LNCaP clone FGC (cell line): ENCODE measurements at regions not wholly inside any gene's neighbourhood (a gene's known extent, or its start where the extent isn't known, plus 50 kb on each side); places are given as distances from the start of the nearest gene placed in this dataset.

Source experiments
- DNase-seq: peaks from one replicate; pipeline ENCODE4 v3.0.0-alpha.2; 2011; ENCODE audit warnings: low read depth
- H3K4me3 ChIP-seq: 2 replicates; pipeline ENCODE4 v1.5.1; 2011; ENCODE audit warnings: mild to moderate bottlenecking, low read depth, low read length, control low read depth
- TF ChIP-seq, protein P1 (sequence below): IDR thresholded peaks from 2 replicates; pipeline ENCODE4 v1.5.1; 2012; ENCODE audit warnings: mild to moderate bottlenecking; ENCODE audit not compliant: control insufficient read depth, insufficient read depth; ENCODE audit errors: extremely low read depth

DNA sequence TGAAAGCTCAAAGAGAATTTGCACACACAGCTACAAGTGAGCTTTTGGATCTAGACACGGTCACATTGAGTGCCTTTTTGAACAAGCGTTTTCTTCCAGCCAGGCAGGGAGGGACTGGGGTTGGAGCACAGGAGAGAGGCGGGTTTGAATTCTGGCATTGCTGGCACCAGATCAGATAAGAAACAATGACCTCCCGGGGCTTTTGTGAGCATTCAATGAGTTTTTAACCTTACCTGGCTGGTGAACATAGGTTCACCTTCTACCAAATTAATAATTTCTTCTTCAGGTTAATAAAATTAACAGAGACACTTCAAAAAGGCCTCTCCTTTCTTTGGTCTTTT is 312.9 kb upstream of the MSX2 start:
- TF ChIP-seq, protein P1, sequence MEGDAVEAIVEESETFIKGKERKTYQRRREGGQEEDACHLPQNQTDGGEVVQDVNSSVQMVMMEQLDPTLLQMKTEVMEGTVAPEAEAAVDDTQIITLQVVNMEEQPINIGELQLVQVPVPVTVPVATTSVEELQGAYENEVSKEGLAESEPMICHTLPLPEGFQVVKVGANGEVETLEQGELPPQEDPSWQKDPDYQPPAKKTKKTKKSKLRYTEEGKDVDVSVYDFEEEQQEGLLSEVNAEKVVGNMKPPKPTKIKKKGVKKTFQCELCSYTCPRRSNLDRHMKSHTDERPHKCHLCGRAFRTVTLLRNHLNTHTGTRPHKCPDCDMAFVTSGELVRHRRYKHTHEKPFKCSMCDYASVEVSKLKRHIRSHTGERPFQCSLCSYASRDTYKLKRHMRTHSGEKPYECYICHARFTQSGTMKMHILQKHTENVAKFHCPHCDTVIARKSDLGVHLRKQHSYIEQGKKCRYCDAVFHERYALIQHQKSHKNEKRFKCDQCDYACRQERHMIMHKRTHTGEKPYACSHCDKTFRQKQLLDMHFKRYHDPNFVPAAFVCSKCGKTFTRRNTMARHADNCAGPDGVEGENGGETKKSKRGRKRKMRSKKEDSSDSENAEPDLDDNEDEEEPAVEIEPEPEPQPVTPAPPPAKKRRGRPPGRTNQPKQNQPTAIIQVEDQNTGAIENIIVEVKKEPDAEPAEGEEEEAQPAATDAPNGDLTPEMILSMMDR: no peak
- H3K4me3 ChIP-seq: no peak overlapping the region
- no peak for DNase-seq

GRCh38 chr5:174412374-174412773 is 312.0 kb upstream of the MSX2 start:
- H3K4me3 ChIP-seq: no peak overlapping the region
- TF ChIP-seq, protein P1: no peak
- no peak for DNase-seq

DNA sequence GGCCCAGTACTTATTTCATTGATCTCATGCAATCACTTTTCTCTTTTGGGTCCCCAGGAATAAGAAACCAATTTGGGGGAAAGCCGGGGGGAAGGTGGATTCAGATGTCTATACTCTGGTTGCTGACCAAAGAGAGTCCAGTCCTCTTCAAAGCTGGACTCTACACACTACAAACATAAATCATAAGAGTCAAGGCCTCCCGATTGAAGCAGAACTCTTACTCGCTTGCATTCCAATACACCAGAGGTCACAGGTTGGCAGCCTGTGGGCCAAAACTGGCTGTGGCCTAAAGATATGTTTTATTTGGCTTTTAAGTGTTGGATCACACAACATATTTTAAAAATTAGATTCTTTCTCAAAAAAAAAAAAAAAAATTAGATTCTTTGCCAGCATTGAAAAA is 311.4 kb upstream of the MSX2 start:
- no peak for DNase-seq
- TF ChIP-seq, protein P1: no peak
- no peak overlapping the region for H3K4me3 ChIP-seq

GRCh38 chr5:174413567-174414314 is 310.6 kb upstream of the MSX2 start:
- no peak for DNase-seq
- TF ChIP-seq, protein P1: no peak

DNA sequence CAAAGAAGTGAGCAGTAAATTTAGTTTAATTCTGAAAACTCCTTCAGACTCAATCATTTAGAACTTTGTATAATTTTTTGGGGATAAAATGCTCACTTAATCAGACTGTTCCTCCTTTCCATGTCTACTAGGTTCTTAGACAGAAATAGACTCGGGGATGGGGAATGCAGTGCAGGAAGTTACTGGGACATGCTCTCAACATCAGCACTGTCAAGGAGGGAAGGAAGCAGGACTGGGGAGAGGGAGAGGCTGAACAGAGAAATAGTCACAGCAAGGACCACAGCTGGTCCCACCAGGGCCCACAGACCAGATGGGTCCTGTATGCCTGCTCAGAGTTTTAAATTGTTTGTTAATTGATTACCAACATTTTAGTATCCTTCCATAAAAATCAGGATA is 310.1 kb upstream of the MSX2 start:
- TF ChIP-seq, protein P1: no peak
- DNase-seq: no peak
- no peak overlapping the region for H3K4me3 ChIP-seq

More at GRCh38 chr5:174413567-174414314, 310.6 kb upstream of the MSX2 start:
- H3K4me3 ChIP-seq: no peak overlapping the region

DNA sequence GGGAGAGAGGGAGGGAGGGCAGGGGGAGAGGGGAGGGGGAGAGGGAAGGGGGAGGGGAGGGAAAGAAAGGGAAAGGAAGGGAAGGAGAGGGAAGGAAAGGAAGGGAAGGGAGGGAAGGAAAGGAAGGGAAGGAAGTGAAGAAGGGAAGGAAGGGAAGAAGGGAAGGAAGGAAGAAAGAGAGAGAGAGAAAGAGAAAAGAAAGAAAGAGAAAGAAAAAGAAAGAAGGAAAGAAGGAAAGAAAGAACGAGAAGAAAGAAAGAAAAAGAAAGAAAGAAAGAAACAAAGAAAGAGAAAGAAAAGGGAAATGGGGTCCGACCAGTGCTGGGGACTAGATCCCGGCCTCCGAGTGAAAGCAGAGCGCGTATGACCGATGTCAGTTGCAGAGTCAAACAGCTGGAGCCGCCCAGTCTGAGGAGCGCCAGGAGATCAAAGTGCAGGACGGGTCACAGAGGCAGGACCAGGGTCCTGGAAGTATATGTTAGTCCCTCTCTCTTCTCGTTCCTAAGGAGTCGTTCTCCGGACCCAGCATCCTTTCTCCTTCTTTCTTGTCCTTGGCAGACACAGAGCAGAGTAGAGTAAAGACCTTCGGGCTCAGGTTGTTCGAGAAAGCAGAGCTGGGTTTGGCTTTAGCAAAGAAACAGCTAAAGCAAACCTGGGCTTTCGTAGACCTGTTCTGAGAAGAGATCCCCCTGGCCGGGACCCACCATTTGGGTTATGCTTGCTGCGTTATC is 305.4 kb upstream of the MSX2 start:
- TF ChIP-seq, protein P1: no peak
- no peak for DNase-seq
- no peak overlapping the region for H3K4me3 ChIP-seq
